Pancreas (tissue), 10 donors: ENCODE measurements at regions not wholly inside any gene's neighbourhood (a gene's known extent, or its start where the extent isn't known, plus 50 kb on each side); places are given as distances from the start of the nearest gene placed in this dataset.

Source experiments
- ATAC-seq, 4 donors: fragments of 200-7000 bp; cut with Tn5 transposase; one replicate each; pipeline versions ENCODE4 v1.8.0 to v1.9.1; 2020; ENCODE audit warnings: mild to moderate bottlenecking in 4 of 4, moderate library complexity in 4 of 4
- DNase-seq, 6 donors: peaks; one replicate each; pipeline ENCODE4 v3.0.0-alpha.2; 2020
- FAIRE-seq: peaks from 2 replicates; lab custom pipeline; 2012; peaks lifted over from hg19 to GRCh38; lab: Jason Lieb, UNC
- H3K27ac ChIP-seq, 4 donors: fragments of 200-600 bp; sonication (generic); 1 replicate in 3 of 4; 2 replicates in 1 of 4; pipeline versions ENCODE4 v1.5.0 to v1.8.0; 2020
- H3K27me3 ChIP-seq, 4 donors: fragments of 200-600 bp; one replicate each; pipeline ENCODE4 v1.8.0; 2021
- H3K36me3 ChIP-seq, 3 donors: fragments of 200-600 bp; sonication (generic) in 1 of 3; one replicate each; pipeline versions ENCODE4 v1.5.0 to v1.8.0; 2020 to 2021
- H3K4me1 ChIP-seq, 3 donors: fragments of 200-600 bp; one replicate each; pipeline ENCODE4 v1.8.0; 2021
- H3K4me3 ChIP-seq, 4 donors: fragments of 200-600 bp; sonication (generic) in 2 of 4; one replicate each; pipeline versions ENCODE4 v1.5.0 to v1.8.0; 2020 to 2021
- H3K9me3 ChIP-seq, 4 donors: fragments of 200-600 bp; one replicate each; pipeline ENCODE4 v1.8.0; 2021
- CTCF ChIP-seq, 4 donors: fragments of 200-600 bp; sonication (generic) in 3 of 4; IDR thresholded peaks; one replicate each; pipeline versions ENCODE4 v1.5.0 to v1.8.0; 2021; ENCODE audit warnings: antibody characterized with exemption in 4 of 4
- WGBS, 2 donors: extraction: QIAGEN DNeasy Blood & Tissue Kit; methylation state at CpG; one replicate each; pipeline ENCODE4 v1.1.7; 2013; 5-methylcytosine and 5-hydroxymethylcytosine counted together
- intact Hi-C, 3 donors: fragments of 100-400 bp; cut with DNase I; formaldehyde crosslinking; loops; one replicate each; pipeline versions ENCODE4 v1.11.1 to v1.14.2; 2022
- donor health status: healthy with polysubstance abuse.
- donor health status: DM: no; HTN: no; CAD: no; lungs with moderate emphysema.
- donor health status: DM: no; HTN: no; CAD: no.
- donor health status: control.
- donor health status: control.
- donor health status: Bipolar disorder and iron deficiency.
- donor health status: DM: yes; HTN: yes; CAD: no.
- donor health status: DM: no; HTN: no; CAD: no.
- donor health status: DM: no; HTN: no; CAD: no.
- donor health status: DM: yes; HTN: yes; CAD: no.

- DNase-seq (no peak), ATAC-seq (no peak), FAIRE-seq (no peak)
- no peaks in the 10 kb centered on the region for H3K9me3 ChIP-seq
- H3K27ac ChIP-seq, result no peak overlapping the region
- no peak overlapping the region for H3K4me3 ChIP-seq
- intact Hi-C loops, result no loop called here
- H3K27me3 ChIP-seq, result no peaks in the 10 kb centered on the region
- H3K4me1 ChIP-seq, result no peaks in the 10 kb centered on the region
- no peak for TF ChIP-seq CTCF (IDR thresholded peaks at IDR 0.05)
- no peaks in the 10 kb centered on the region for H3K36me3 ChIP-seq
These were observed 111.2 kb upstream of the PROX1 start for GRCh38 chr1:213876531-213876930.

- intact Hi-C loops, result no loop called here
- no peak for FAIRE-seq
- no peak for DNase-seq
- H3K27ac ChIP-seq, result no peak overlapping the region
- H3K4me1 ChIP-seq, result no peaks in the 10 kb centered on the region
- TF ChIP-seq CTCF (IDR thresholded peaks at IDR 0.05), result no peak
- WGBS, 2 donors, result 92 to 95% methylated on average over 2 of the region's 2 CpGs
- ATAC-seq, result no peak
- H3K4me3 ChIP-seq, result no peak overlapping the region
- H3K27me3 ChIP-seq, result no peaks in the 10 kb centered on the region
- H3K36me3 ChIP-seq, result no peaks in the 10 kb centered on the region
- no peaks in the 10 kb centered on the region for H3K9me3 ChIP-seq
These were observed 104.2 kb upstream of the PROX1 start for GRCh38 chr1:213883618-213884017.

- WGBS, 2 donors, result 0% methylated on average over 1 of the region's 1 CpG
- Histone ChIP-seq H3K27ac (no peak overlapping the region), H3K36me3 (no peaks in the 10 kb centered on the region), H3K4me1 (no peaks in the 10 kb centered on the region), H3K4me3 (no peak overlapping the region), H3K27me3 (no peaks in the 10 kb centered on the region), H3K9me3 (no peaks in the 10 kb centered on the region)
- ATAC-seq (no peak), DNase-seq (no peak), FAIRE-seq (no peak)
- intact Hi-C loops, result no loop called here
- no peak for TF ChIP-seq CTCF (IDR thresholded peaks at IDR 0.05)
These were observed 103.4 kb upstream of the PROX1 start for GRCh38 chr1:213884402-213884801.

DNA sequence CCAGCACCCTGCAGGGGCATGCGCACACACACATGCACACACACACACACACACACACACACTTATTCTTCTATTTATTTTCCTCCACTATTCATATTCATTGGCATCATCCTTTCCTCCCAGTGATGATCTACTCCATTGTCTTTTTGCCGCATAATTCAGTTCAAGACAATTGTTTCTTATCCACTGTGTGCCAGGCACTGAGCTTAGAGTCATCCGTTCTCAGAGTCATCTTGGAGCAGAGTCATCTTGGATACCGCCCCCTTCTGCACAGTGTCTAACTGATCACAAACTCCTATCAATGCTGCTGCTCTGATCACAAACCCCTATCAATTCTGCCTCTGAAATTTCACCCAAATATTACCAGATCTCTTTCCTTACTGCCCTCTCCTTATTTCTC lies 102.8 kb upstream of the PROX1 start:
- no peaks in the 10 kb centered on the region for H3K4me1 ChIP-seq
- H3K27ac ChIP-seq, result no peak overlapping the region
- no peak for TF ChIP-seq CTCF (IDR thresholded peaks at IDR 0.05)
- H3K9me3 ChIP-seq, result no peaks in the 10 kb centered on the region
- H3K36me3 ChIP-seq, result no peaks in the 10 kb centered on the region
- no peak for DNase-seq
- no peaks in the 10 kb centered on the region for H3K27me3 ChIP-seq
- intact Hi-C loops, result no loop called here
- WGBS, 2 donors, result 88 to 93% methylated on average over 4 of the region's 4 CpGs
- ATAC-seq, result no peak
- no peak overlapping the region for H3K4me3 ChIP-seq
- no peak for FAIRE-seq

DNA sequence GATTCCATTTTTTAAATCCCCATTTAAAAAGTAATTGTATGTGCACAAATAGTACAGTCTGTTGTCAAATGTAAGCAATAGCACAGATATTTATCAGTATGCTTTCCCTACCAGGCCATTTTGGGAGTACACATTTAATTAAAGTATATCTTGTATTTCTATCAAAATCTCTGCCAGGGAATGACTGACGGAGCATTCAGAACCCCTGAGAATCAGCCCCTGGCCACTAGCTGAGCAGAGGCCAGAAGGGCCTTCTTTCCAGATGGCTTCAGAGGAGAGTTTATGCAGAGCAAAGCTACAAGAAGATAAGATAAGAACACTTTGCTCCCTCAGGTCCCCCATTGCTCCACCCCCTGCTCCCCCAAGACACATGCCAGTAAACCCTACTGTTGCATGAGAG lies 99.9 kb upstream of the PROX1 start:
- intact Hi-C loops, result no loop called here
- DNase-seq (no peak), ATAC-seq (no peak), FAIRE-seq (no peak)
- H3K4me3 ChIP-seq, result no peak overlapping the region
- H3K9me3 ChIP-seq, result no peaks in the 10 kb centered on the region
- H3K36me3 ChIP-seq, result no peaks in the 10 kb centered on the region
- no peak overlapping the region for H3K27ac ChIP-seq
- TF ChIP-seq CTCF (IDR thresholded peaks at IDR 0.05), result no peak
- H3K4me1 ChIP-seq, result no peaks in the 10 kb centered on the region
- WGBS, 2 donors, result 93 to 97% methylated on average over 1 of the region's 1 CpG
- no peaks in the 10 kb centered on the region for H3K27me3 ChIP-seq
